DND-41 (cell line): ENCODE measurements at regions not wholly inside any gene's neighbourhood (a gene's known extent, or its start where the extent isn't known, plus 50 kb on each side); places are given as distances from the start of the nearest gene placed in this dataset.

ENCODE experiments used
- CTCF ChIP-seq: IDR thresholded peaks from 2 replicates; pipeline ENCODE4 v1.5.1; 2012; ENCODE audit warnings: borderline replicate concordance, low read length, moderate library complexity, mild to moderate bottlenecking; ENCODE audit not compliant: poor library complexity, severe bottlenecking; ENCODE audit errors: extremely low read depth
- EZH2 ChIP-seq: IDR thresholded peaks from 3 replicates; pipeline ENCODE4 v1.6.1; 2012; ENCODE audit warnings: borderline replicate concordance, low read depth, mild to moderate bottlenecking, moderate library complexity, low read length, inconsistent platforms; ENCODE audit not compliant: severe bottlenecking

DNA sequence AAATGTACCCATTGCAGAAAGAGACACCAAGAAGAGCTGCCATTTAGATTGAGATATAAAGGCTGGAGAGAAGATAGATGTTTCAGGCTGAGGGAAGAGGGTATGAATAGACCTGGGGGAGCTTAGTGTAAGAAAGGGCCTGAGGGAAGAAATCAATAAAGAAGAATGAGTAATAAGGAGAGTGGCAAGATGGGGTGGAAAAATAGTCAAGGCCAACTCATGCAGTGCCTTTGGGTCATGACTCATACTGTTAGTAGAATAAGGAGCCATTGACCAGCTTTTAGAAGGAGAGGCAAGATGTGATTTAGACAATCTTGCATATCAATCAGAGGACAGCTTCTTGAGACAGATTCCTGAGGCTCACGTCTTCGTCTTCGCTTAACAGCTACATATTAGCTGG lies 287.5 kb downstream of the DUSP6 start:
- TF ChIP-seq CTCF (no peak), EZH2 (no peak)
